ENCODE measurements at regions not wholly inside any gene's neighbourhood (a gene's known extent, or its start where the extent isn't known, plus 50 kb on each side); places are given as distances from the start of the nearest gene placed in this dataset.

- TF ChIP-seq CTCF (IDR thresholded peaks at IDR 0.05; ENCODE audit: insufficient read depth, low read length, poor library complexity, severe bottlenecking), result no peak
- no peak for TF ChIP-seq EZH2phosphoT487 (conservative IDR thresholded peaks at IDR 0.05; ENCODE audit: low read length)
Observed at GRCh38 chr2:106700616-106701015, 185.4 kb downstream of the ST6GAL2 start.
